Dermis blood vessel endothelial cell (primary cell): ENCODE measurements at regions not wholly inside any gene's neighbourhood (a gene's known extent, or its start where the extent isn't known, plus 50 kb on each side); places are given as distances from the start of the nearest gene placed in this dataset.
"Not testable (repeated sequence)": the region's sequence is repeated elsewhere in the genome, so short reads cannot be mapped to it uniquely, and the experiment has no call there.

Source experiments
- DNase-seq: peaks from one replicate; pipeline ENCODE4 v3.0.0; 2010

GRCh38 chr2:150129921-150130575, 357.4 kb downstream of the RND3 start:
- DNase-seq, result no peak

GRCh38 chr2:150127995-150128394, 359.5 kb downstream of the RND3 start:
- peak; percentile 88 for DNase-seq

- DNase-seq, result peak; percentile 51
These were observed 360.0 kb downstream of the RND3 start for GRCh38 chr2:150127346-150127990.

GRCh38 chr2:150126839-150127238, 360.6 kb downstream of the RND3 start:
- peak; percentile 19 for DNase-seq

- DNase-seq, result peak; percentile 75
These were observed 361.2 kb downstream of the RND3 start for GRCh38 chr2:150126143-150126740.

GRCh38 chr2:150125708-150126107, 361.8 kb downstream of the RND3 start:
- DNase-seq, result peak; percentile 56

GRCh38 chr2:150125188-150125587, 362.3 kb downstream of the RND3 start:
- no peak for DNase-seq

GRCh38 chr2:150124739-150125138, 362.7 kb downstream of the RND3 start:
- no peak for DNase-seq

GRCh38 chr2:150122871-150123613, 364.4 kb downstream of the RND3 start:
- no peak for DNase-seq

- DNase-seq, result no peak
These were observed 365.3 kb downstream of the RND3 start for GRCh38 chr2:150122156-150122555.

GRCh38 chr2:150120326-150120955, 367.0 kb downstream of the RND3 start:
- no peak for DNase-seq

GRCh38 chr2:150119819-150120218, 367.6 kb downstream of the RND3 start:
- DNase-seq, result no peak

GRCh38 chr2:150114089-150114488, 373.4 kb downstream of the RND3 start:
- DNase-seq, result not testable (repeated sequence)

- no peak for DNase-seq
These were observed 376.9 kb downstream of the RND3 start for GRCh38 chr2:150110548-150110947.

- no peak for DNase-seq
These were observed 377.6 kb downstream of the RND3 start for GRCh38 chr2:150109912-150110311.

GRCh38 chr2:150109028-150109427, 378.4 kb downstream of the RND3 start:
- no peak for DNase-seq

- no peak for DNase-seq
These were observed 379.7 kb downstream of the RND3 start for GRCh38 chr2:150107816-150108215.

- DNase-seq, result no peak
These were observed 380.3 kb downstream of the RND3 start for GRCh38 chr2:150107170-150107569.

GRCh38 chr2:150101947-150102346, 385.5 kb downstream of the RND3 start:
- no peak for DNase-seq

GRCh38 chr2:150100834-150101233, 386.6 kb downstream of the RND3 start:
- DNase-seq, result no peak

- no peak for DNase-seq
These were observed 387.1 kb downstream of the RND3 start for GRCh38 chr2:150100336-150100735.

- no peak for DNase-seq
These were observed 387.7 kb downstream of the RND3 start for GRCh38 chr2:150099805-150100204.
